Adrenal gland (tissue), 9 donors: ENCODE measurements at regions not wholly inside any gene's neighbourhood (a gene's known extent, or its start where the extent isn't known, plus 50 kb on each side); places are given as distances from the start of the nearest gene placed in this dataset.

Experiments used
- DNase-seq, 7 donors: peaks; one replicate each; pipeline ENCODE4 v3.0.0-alpha.2; 2019 to 2020
- H3K27ac ChIP-seq, 5 donors: fragments of 200-600 bp; sonication (generic) in 4 of 5; 1 replicate in 3 of 5; 2 replicates in 2 of 5; pipeline versions ENCODE4 v1.5.1 to v1.8.0; 2016 to 2020; ENCODE audit warnings: mild to moderate bottlenecking in 1 of 5
- H3K27me3 ChIP-seq: fragments of 200-600 bp; 2 replicates; pipeline ENCODE4 v1.8.0; 2021
- H3K36me3 ChIP-seq, 2 donors: fragments of 200-600 bp; replicated peaks in 1 of 2; 1 replicate in 1 of 2; 2 replicates in 1 of 2; pipeline versions ENCODE4 v1.5.1 to v1.8.0; 2018 to 2022
- H3K4me1 ChIP-seq, 2 donors: fragments of 200-600 bp; replicated peaks in 1 of 2; 1 replicate in 1 of 2; 2 replicates in 1 of 2; pipeline versions ENCODE4 v1.5.1 to v1.8.0; 2018 to 2021
- H3K4me3 ChIP-seq, 4 donors: fragments of 200-600 bp; sonication (generic) in 3 of 4; one replicate each; pipeline ENCODE4 v1.5.1; 2016 to 2018
- H3K9me3 ChIP-seq, 3 donors: fragments of 200-600 bp; sonication (generic) in 1 of 3; replicated peaks in 1 of 3; 1 replicate in 2 of 3; 2 replicates in 1 of 3; pipeline versions ENCODE4 v1.5.1 to v1.8.0; 2016 to 2021
- POLR2A ChIP-seq, 2 donors: fragments of 450-650 bp; IDR thresholded peaks; one replicate each; pipeline ENCODE4 v1.6.1; 2017; ENCODE audit warnings: antibody characterized with exemption in 2 of 2, mild to moderate bottlenecking in 2 of 2, moderate library complexity in 1 of 2
- WGBS, 4 donors: extraction: QIAGEN DNeasy Blood & Tissue Kit in 2 of 4; methylation state at CpG; one replicate each; pipeline versions ENCODE4 v1.1.5 to v1.1.7; 2013 to 2017; 5-methylcytosine and 5-hydroxymethylcytosine counted together
- intact Hi-C, 2 donors: fragments of 100-400 bp; cut with DNase I; formaldehyde crosslinking; loops; one replicate each; pipeline versions ENCODE4 v1.14.1 to v1.15.0; 2022 to 2023
- TF ChIP-seq, protein P1 (sequence below), 6 experiments: fragments of 450-650 bp in 4 of 6; fragments of 200-600 bp in 2 of 6; sonication (generic) in 1 of 6; IDR thresholded peaks; 1 replicate in 5 of 6; 2 replicates in 1 of 6; pipeline versions ENCODE4 v1.5.1 to v1.8.0; 2016 to 2021; ENCODE audit warnings: antibody characterized with exemption in 6 of 6, mild to moderate bottlenecking in 2 of 6, moderate library complexity in 1 of 6
- donor health status: healthy with polysubstance abuse.
- donor health status: Bipolar disorder and iron deficiency.
- donor health status: DM: yes; HTN: yes; CAD: no.
- donor health status: DM: no; HTN: no; CAD: no.
- donor health status: DM: no; HTN: no; CAD: no.

DNA sequence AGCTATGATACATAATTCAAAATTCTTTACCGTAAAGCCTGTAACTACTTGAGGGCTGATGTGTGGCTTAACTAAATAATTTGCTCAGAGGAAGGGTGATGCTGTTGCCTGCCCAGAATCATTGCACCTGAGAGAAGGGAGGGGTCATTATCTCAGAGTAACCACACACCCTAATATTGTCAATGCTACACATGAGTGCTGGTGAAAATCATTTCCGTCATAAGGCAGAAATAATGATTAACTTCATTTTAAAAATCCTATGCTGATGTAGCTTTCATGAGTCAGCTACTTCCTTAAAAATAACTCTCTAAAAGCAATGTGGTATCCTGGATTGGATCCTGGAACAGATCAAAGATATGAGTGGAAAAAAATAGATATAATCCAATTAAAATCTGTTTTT lies 146.4 kb upstream of the FAM83B start:
- no peak for TF ChIP-seq POLR2A (IDR thresholded peaks at IDR 0.05)
- TF ChIP-seq, protein P1, sequence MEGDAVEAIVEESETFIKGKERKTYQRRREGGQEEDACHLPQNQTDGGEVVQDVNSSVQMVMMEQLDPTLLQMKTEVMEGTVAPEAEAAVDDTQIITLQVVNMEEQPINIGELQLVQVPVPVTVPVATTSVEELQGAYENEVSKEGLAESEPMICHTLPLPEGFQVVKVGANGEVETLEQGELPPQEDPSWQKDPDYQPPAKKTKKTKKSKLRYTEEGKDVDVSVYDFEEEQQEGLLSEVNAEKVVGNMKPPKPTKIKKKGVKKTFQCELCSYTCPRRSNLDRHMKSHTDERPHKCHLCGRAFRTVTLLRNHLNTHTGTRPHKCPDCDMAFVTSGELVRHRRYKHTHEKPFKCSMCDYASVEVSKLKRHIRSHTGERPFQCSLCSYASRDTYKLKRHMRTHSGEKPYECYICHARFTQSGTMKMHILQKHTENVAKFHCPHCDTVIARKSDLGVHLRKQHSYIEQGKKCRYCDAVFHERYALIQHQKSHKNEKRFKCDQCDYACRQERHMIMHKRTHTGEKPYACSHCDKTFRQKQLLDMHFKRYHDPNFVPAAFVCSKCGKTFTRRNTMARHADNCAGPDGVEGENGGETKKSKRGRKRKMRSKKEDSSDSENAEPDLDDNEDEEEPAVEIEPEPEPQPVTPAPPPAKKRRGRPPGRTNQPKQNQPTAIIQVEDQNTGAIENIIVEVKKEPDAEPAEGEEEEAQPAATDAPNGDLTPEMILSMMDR (IDR thresholded peaks at IDR 0.05): no peak
- Histone ChIP-seq H3K27ac (no peak overlapping the region), H3K9me3 (no peaks in the 10 kb centered on the region), H3K36me3 (no peaks in the 10 kb centered on the region), H3K4me3 (no peak overlapping the region), H3K27me3 (no peaks in the 10 kb centered on the region), H3K4me1 (no peaks in the 10 kb centered on the region)
- intact Hi-C loops: no loop called here
- 54 to 80% (median 69%) methylated on average over 2 of the region's 2 CpGs for WGBS, 4 donors
- DNase-seq: no peak

DNA sequence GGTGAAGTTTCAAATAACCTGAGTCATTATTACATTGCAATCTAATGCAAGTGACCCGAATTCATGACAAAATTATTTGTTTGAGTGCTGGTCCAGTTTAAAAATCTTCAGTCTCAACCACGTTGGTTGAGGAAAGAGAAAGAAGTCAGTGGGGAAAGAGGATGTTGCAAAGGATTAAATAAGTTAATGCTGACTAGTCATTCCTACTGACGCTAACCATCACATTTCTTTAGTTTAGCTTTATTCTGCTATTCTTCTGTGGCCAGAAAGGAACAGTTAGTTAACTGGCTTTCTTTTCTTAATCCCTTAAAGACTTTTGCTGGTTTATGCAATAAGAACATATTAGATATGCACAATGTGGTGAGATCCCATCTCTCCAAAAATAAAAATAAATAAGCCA lies 143.8 kb upstream of the FAM83B start:
- Histone ChIP-seq H3K9me3 (no peaks in the 10 kb centered on the region), H3K36me3 (no peaks in the 10 kb centered on the region), H3K4me1 (no peaks in the 10 kb centered on the region), H3K4me3 (no peak overlapping the region), H3K27ac (no peak overlapping the region), H3K27me3 (no peaks in the 10 kb centered on the region)
- TF ChIP-seq POLR2A (IDR thresholded peaks at IDR 0.05): no peak
- TF ChIP-seq, protein P1 (IDR thresholded peaks at IDR 0.05): no peak
- 48 to 75% (median 70%) methylated on average over 3 of the region's 3 CpGs for WGBS, 4 donors
- DNase-seq: no peak
- intact Hi-C loops: no loop called here

DNA sequence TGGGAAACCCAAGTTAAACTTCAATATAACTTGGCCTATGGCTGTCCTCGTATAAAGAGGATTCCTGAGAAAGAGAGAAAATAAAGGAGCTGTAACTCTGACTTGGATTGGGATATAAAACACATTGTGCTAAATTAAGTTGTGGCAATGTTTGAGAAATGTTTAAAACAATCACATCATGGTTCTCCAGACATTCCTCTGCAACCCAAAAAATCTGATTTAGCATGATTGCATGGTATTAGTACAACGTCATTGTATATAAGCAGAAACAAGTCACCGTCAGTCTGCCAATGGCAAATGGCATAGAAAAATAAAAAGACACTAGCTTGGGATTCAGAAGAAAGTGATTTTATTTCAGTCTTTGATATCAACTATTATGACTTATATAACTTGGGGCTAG lies 140.2 kb upstream of the FAM83B start:
- no peak for TF ChIP-seq POLR2A (IDR thresholded peaks at IDR 0.05)
- TF ChIP-seq, protein P1 (IDR thresholded peaks at IDR 0.05): no peak
- H3K27ac ChIP-seq: no peak overlapping the region

DNA sequence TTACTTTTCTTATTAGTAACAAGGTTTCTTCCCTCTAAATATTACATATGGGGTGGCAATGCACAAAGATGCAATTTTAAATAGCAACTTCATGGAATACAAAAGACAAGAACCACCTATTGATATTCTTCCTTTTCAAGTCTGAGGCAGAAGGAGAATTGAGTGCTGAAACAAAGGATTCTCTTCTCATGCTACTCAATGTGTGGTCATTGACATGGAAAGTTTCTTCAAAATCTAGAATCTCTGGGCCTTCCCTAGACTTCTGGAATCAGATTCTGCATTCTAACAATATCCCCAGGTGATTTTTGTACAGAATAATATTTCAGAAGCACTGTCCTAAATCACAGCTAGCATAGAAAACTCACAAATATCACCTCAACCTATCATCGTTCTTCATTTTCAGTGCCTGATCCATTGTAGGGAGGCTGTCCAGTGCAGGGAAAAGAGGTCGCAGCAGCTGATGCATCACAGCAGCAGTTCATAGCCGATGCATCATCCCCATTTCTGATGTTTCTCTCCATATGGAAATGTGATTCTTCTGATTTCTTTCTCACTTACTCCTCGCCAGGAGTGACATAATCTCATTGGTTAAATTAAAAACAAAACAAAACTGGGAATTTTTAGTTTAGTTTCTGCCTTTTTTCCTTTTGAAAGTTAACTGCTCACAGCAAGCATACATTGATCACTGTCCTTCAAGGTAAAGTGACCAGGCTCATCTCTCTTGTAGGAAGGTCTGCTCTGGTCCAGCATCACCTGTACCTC lies 139.5 kb upstream of the FAM83B start:
- 74 to 91% (median 80%) methylated on average over 4 of the region's 4 CpGs for WGBS, 4 donors

More for the DNA sequence above, 140.2 kb upstream of the FAM83B start:
- DNase-seq: no peak
- intact Hi-C loops: no loop called here
- 79 to 90% (median 81%) methylated on average over 3 of the region's 3 CpGs for WGBS, 4 donors
- no peaks in the 10 kb centered on the region for H3K4me1 ChIP-seq
- H3K27me3 ChIP-seq: no peaks in the 10 kb centered on the region
- H3K9me3 ChIP-seq: no peaks in the 10 kb centered on the region
- no peak overlapping the region for H3K4me3 ChIP-seq
- no peaks in the 10 kb centered on the region for H3K36me3 ChIP-seq

More for the DNA sequence above, 139.5 kb upstream of the FAM83B start:
- no peaks in the 10 kb centered on the region for H3K4me1 ChIP-seq
- intact Hi-C loops: no loop called here
- H3K9me3 ChIP-seq: no peaks in the 10 kb centered on the region
- no peak overlapping the region for H3K4me3 ChIP-seq
- H3K27me3 ChIP-seq: no peaks in the 10 kb centered on the region
- TF ChIP-seq POLR2A (IDR thresholded peaks at IDR 0.05): no peak
- TF ChIP-seq, protein P1 (IDR thresholded peaks at IDR 0.05): no peak
- H3K36me3 ChIP-seq: no peaks in the 10 kb centered on the region
- no peak overlapping the region for H3K27ac ChIP-seq
- DNase-seq: no peak
